Activated CD4-positive, alpha-beta T cell treated with anti-CD3 and anti-CD28 coated beads for 1 hour (primary cell): ENCODE measurements at regions not wholly inside any gene's neighbourhood (a gene's known extent, or its start where the extent isn't known, plus 50 kb on each side); places are given as distances from the start of the nearest gene placed in this dataset.
A peak's percentile ranks its signal among the peaks of the same experiment; 100 is the strongest.
"Not testable (repeated sequence)": the region's sequence is repeated elsewhere in the genome, so short reads cannot be mapped to it uniquely, and the experiment has no call there.

Experiments
- DNase-seq: peaks from one replicate; pipeline ENCODE4 v3.0.0-alpha.2; 2020

- DNase-seq: no peak
These were observed 52.5 kb upstream of the RESF1 start for GRCh38 chr12:31906557-31907301.

- DNase-seq: no peak
These were observed 56.2 kb upstream of the RESF1 start for GRCh38 chr12:31903025-31903424.

- DNase-seq: no peak
These were observed 58.9 kb upstream of the RESF1 start for GRCh38 chr12:31900271-31900670.

- no peak for DNase-seq
These were observed 60.1 kb upstream of the RESF1 start for GRCh38 chr12:31899109-31899508.

DNA sequence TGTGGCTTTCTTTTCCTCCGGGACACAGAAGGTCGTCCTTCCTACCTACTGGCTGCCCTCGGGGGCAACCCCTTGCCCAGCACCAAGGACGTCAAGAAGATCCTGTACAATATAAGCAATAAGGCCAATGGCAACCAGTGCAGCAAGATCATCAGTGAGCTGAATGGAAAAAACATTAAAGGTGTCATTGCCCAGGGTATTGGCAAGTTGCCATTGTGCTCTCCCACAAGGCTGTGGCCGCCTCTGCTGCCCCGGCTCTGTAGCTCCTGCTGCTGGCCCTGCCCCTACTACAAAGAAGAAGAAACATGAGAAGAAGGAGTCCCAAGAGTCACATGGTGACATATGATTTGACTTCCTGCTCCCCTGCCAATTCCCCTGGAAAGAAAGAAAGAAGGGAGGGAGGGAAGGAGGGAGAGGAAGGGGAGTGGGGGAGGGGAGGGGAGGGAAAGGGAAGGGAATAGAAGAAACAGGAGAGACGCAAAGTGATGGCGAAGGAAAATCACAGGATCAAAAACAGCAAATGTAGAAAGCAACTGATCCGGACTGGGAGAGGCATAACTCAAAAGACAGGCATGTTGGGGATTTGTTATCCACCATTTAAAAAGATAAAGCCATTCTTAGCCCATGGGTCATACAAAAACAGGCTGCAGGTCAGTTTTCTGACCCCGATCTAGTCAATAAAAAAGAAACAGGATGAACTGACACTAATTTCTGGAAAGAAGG lies 61.3 kb upstream of the RESF1 start:
- no peak for DNase-seq

GRCh38 chr12:31897092-31897491 lies 62.1 kb upstream of the RESF1 start:
- DNase-seq: not testable (repeated sequence)

DNA sequence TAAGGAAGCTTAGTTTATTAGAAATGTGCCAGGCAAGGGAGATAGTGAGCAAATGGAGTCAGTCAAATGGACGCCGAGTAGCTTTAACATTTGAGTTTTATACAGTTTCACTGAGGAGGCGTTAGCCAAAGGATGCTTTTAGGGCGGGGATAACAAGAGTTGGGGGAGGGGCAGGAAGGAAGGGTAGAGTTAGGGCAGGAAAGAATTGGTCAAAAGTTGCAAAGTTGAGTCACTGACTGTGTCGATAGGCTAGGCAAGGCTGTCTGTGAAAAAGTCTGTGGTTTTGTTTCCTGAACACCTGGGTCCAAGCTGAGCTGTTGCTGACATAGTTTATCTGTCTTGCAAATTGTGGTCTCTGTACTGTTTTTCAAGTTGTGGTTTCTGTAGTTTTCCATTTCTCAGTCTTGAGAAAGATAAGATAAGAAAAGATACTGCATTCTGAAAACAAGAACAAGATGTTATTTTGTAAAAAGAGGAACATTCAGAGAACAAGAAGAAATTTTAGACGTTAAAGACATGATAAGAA lies 62.6 kb upstream of the RESF1 start:
- peak; percentile 72 for DNase-seq

DNA sequence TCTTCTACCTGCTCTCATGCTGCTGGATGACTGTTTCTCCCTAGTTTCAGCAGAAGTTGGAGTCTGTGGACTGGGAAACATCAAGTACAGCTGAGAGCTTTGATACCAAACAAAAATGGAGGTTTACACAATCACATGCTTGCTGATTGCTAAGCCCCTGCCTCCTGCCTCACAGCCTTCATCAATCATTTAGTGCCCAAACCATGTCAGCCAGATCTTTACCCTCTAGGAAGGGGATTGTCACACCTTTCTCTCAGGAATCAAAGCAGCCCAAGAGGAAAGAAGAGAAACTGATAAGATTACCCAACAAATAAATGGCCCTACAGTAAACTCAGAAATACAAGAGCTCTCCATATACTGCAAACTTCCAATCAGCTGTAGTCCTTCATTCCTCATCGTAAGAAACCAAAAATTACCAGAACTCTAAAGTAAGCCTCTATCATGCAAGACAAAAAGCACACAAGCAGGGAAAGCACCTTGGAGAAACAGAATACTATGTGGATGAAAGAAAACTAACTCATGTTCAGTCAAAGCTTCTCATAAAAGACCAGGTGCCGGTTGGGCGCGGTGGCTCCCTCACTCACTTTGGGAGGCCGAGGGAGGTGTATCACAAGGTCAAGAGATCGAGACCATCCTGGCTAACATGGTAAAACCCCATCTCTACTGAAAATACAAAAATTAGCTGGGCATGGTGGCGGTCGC lies 63.6 kb upstream of the RESF1 start:
- no peak for DNase-seq

DNA sequence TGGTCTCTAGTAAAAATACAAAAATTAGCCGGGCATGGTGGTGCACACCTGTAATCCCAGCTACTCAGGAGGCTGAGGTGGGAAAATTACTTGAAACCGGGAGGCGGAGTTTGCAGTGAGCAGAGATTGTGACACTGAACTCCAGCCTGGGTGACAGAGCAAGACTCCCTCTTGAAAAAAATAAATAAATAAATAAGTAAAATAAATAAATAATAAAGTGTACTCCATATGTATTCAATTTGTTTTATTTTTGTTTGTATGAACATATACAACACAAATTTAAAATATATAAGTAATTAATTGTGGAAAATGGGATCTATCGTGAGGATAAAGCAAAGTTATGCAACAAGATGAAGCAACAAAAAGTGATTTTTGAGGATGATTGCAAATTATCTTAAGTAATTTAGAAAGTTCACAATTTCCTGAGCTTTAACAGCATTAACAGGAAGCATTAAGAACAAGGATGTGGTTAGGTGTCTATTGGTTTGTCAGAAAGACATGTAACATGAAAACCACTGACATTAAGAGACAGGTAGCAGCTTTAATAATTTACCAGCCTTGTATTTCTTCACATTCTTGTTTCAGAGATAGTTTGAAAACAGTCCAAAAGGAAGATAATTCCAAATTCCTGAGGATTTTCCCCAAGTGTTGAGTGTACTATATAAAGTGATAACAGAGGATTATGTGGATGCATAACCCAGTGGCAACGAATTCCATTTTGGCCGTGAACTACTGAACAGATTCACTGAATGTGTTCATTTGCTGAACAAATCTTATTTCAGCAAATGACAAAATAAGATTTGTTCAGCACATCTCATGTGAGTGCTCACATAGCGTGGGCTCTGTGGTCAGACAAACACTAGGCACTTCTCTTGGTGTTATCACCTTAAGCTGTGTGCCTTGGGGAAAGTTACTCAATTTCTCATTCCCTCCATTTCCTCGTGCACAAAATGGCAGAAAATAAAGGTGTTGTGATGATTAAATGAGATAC lies 68.6 kb upstream of the RESF1 start:
- no peak for DNase-seq

DNA sequence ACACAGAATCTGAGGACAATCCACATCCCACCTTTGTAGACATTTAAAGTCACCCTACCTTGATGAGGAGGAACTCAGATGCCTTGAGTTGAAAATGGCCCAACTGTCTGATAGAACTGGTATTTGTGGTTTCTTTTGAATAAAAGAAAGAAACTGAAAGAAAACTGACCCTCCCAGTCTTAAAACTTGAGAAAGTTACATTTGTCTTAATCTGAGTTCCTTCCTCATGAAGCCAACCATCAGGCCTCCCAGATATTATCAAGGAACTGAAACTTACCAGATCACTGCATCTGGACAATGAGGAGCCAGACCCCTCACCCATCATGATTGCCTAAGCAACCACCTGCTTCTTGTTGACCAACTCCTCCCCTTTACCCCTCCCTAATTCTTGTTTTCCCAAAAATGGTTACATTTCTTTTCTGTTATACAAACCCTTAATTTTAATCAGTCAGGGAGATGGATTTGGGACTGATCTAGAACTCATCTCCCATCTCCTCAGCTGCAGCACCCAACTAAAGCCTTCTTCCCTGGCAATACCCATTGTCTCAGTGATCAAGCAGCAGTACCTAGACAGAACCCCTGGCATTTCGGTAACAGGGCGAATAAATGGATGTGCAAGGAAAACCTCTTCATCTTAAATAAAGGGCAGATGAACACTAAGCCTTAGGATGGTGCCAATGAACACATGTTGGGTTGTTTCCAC lies 72.0 kb upstream of the RESF1 start:
- DNase-seq: no peak

DNA sequence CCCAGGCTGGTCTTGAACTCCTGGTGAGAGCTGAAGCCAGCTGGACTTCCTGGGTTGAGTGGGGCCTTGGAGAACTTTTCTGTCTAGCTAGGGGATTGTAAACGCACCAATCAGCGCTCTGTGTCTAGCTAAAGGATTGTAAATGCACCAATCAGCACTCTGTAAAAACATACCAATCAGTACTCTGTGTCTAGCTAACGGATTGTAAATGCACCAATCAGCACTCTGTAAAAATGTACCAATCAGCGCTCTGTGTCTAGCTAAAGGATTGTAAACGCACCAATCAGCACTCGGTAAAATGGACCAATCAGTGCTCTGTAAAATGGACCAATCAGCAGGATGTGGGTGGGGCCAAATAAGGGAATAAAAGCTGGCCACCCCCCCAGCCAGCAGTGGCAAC lies 76.5 kb upstream of the RESF1 start:
- DNase-seq: not testable (repeated sequence)

DNA sequence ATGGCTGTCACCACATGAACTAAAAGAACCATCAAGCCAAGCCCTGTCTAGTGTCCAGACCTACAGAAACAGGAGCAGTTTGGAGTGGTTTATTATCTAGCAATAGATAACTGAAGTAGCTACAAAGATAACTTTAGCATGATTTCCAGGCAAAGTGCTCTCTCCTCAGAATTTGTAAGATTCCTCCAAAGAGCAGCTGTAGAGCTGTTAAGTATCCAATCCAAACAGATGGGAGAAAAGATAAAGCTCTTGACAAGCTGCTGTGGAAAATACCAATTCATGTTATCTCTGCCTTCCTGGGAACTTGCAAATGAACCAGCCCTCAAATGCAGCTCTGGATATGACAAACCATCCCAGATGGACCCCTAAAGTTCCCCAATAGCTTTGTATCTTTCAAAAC lies 78.9 kb upstream of the RESF1 start:
- DNase-seq: no peak

DNA sequence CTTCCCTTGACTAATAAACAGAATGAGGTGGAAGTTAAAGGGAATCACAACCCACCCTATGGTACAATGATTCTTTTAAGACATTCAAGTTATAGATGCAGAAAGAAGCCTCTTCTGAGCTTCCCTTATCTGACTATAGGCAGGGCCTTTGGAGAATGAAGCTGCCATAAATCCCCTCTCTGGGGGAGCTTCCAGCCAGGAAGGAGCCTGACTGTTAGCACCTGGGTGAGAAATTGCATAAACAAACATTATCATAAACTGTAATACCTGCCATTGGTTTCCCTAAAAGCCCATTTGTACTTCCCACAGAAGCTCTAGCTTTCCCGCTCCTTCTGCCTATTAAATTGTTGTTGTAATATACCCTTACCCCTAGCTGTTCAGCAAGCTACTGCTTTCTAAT lies 81.3 kb upstream of the RESF1 start:
- no peak for DNase-seq

- DNase-seq: no peak
These were observed 82.4 kb upstream of the RESF1 start for GRCh38 chr12:31876568-31877424.

DNA sequence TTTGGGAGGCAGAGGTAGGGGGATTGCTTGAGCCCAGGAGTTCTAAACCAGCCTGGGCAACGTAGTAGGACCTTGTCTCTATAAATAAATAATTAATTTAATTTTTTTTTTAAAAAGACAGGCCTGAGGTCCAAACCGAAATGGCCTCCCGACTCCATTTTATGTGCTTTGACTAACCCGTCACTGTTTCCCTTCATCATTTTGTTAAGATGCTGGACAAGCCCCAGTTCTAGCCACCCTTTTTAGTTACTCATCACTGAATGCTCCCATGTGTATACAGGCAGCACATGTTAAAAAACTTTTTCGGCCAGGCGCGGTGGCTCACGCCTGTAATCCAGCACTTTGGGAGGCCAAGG lies 83.6 kb upstream of the RESF1 start:
- no peak for DNase-seq

GRCh38 chr12:31874961-31875608 lies 84.1 kb upstream of the RESF1 start:
- peak; percentile 57 for DNase-seq

DNA sequence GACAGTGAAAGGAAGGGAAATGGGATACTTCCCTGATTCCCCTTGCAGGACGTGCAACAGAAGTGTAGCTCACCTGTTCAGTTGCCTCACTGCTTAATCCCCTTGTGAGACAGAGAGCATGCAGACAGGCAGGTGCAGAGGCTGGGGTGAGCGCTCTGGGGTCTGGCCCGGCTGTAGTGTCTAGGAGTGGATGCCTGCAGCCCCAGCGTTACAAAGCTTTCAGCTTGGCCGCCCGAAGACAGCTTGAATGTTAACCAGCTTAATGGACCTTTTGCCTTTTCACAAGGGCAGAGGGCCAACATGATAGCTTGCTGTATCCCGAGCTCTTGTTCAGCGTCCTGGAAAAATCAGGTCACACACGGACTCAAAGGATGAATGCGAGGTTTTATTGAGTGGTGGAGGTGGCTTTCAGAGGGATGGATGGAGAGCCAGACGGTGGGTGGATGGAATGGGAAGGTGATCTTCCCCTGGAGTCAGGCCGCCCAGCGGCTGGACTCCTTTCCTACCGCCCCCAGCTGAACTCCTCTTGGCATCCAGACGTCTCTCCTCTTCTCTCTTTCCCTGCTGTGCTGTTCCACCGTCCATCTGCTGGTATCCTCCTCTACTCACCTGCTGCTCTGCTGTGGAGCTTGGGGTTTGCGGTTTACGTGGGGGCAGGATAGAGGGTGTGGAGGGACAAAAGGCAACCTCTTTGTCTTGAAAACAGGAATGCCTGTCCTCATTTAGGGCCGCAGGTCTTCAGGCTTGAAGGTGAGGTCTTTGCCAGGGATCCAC lies 86.2 kb upstream of the RESF1 start:
- no peak for DNase-seq

GRCh38 chr12:31869972-31870371 lies 89.2 kb upstream of the RESF1 start:
- DNase-seq: no peak

DNA sequence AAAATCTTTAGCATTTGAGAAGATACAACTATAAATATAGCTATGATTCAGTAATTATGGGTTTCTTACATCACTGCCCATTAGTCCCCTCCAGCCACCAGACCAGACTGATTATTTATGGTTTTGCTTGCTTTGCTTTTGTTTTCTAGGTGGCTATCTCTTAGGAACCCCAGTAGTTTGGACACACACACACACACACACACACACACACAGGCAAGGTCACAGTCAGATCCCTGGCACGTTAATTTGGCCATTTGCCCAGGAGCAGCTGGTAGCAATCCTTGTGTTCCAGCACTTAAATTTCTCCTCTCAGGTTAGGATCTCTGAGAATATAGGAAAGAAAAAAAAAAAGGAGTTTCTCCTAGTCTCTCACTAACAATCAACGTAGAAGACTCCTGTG lies 90.2 kb upstream of the RESF1 start:
- DNase-seq: no peak

DNA sequence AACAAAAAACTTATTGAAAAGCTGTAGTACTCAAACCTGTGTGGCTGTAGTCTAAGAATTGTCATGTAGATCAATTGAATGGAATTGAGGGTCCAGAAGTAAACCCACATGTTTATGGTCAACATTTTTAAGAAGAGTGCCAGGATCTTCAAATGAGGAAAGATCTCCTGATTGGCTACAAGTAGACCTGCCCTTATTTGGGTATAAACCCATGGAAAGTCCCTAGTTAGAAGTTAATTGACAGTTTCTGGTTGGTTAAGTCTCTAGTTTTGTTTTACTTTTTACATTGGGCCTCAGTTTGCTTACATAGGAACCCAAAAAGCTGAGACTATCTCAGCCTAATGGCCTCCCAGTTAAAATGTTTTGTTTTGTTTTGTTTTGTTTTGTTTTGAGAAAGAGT lies 91.9 kb upstream of the RESF1 start:
- DNase-seq: no peak
